D341Med (cell line): ENCODE measurements at regions not wholly inside any gene's neighbourhood (a gene's known extent, or its start where the extent isn't known, plus 50 kb on each side); places are given as distances from the start of the nearest gene placed in this dataset.

Source experiments
- DNase-seq: peaks from one replicate; pipeline ENCODE4 v3.0.0; 2012; ENCODE audit warnings: low spot score

DNA sequence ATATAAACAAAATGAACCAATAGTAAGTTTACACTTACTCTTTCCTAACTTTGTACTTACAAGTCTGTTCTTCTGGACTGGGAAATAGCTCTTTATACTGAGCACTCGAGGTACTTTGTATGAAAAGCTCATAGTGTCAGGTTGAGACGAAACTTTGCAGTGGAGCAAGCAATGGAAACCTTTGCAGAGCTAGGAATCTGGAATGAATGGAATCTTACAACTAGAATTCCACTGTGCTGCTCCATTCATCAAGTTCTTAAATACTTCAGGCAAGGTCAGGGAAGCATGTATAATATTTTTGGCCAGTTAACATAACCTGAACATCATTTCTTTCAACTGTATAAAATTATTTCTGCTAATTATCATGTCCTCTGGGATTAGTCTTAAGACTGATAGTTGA lies 1327.5 kb upstream of the FLRT2 start:
- no peak for DNase-seq

DNA sequence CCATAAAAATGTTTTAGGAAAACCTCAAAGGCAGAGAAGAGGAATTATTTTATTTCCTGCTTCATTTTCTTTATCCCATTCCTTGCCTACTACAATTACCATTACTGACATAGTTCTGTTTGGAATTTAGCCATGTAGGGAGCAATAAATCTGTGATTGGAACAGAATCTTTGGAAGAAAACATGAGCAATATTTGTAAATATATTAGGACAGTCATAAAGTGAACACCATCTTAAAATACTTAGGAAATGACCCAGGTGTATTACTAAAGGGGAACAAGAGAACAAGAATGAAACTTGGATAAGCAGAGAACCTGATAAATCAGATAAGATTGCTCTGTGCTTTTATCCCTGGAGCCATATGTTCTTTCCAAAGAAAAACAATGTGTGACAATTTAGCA lies 1326.0 kb upstream of the FLRT2 start:
- no peak for DNase-seq

DNA sequence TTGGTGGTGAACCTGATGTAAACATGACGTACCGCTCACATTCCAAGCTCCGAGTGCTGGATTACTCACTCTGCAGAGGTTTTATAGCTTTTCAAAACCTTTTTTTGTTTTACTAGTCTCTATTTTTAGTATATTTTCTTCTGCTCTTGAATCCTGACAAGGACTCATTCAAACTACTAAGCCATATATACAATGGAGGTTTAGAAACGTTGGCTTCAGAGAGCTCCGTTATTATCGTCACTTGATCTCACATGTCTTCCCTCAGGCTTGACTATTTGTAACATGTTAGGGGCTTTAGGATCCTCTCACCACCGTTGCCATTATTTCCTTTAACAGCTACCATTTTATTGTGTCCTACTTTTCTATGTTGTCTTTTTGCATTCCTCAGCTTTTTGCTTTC lies 1321.5 kb upstream of the FLRT2 start:
- DNase-seq: no peak

DNA sequence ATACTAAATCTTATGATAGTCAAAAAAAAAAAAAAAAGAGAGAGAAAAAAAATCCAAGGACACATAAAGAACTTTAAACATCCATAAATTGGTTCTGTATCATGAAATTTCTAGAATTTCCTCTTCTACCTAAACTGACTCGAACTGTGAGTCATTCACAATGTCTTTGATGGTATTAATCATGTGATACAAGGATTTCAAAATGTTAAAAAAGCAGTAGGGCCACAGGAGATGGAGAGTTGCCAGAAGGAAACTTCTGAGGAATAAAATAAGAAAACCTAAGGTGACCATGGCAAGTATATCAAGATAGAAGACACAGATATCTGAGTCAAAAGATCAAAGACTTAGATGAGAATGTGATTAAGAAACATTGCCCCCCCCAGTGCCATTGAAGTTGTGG lies 1320.9 kb upstream of the FLRT2 start:
- no peak for DNase-seq

DNA sequence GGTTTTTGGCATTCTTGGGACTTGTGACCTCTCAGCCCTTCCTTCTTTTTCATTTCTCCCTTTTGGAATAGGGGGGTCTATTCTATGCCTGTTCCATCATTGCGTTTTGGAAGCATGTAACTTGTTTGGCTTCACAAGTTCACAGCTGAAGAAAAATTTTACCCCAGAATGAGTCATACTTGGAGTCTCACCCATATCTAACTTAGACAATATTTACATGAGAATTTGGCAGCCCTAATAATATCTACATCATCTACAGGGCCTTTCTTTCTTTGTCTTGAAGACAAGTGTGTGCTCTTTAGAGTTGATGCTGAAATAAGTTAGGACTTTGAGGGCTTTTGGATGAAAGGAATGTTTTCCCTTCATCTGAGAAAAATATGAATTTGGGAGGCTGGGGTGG lies 1312.9 kb upstream of the FLRT2 start:
- DNase-seq: no peak

DNA sequence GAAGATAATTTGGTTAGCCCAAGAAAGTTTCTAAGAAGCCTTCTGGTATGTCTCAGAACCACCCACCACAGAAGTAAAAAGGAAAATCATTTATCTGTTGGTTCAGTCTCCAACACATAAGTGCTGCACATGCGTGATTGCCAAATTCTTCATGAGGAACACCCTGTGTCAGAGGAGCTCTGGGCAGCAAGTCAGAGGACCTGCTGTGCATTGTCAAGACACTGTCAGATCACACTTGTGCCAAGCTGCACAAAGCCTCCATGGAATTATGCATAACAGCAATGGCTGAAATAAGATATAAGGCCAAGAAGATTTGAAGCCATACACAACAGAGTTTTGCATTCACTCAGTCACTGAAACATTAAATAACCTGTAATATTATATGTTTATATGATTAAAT lies 1304.7 kb upstream of the FLRT2 start:
- no peak for DNase-seq

DNA sequence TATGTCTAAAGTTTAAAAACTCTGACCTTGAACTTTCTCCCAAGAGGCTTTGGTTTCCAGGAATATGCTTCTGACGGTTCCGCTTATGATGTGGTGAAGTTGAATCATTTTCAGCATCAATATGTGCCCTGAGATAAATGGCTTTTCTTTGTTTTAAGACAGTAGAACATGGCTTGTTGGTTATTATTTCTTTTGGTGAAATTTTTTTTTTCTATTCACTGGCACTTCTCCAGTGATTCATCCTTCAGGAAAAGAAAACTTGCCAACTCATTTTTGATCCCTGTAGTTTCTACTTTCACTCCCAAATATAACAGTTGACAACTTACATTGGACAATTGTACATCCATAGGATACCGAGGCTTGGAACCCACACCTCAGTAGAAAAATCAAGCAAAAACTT lies 1301.2 kb upstream of the FLRT2 start:
- DNase-seq: no peak

DNA sequence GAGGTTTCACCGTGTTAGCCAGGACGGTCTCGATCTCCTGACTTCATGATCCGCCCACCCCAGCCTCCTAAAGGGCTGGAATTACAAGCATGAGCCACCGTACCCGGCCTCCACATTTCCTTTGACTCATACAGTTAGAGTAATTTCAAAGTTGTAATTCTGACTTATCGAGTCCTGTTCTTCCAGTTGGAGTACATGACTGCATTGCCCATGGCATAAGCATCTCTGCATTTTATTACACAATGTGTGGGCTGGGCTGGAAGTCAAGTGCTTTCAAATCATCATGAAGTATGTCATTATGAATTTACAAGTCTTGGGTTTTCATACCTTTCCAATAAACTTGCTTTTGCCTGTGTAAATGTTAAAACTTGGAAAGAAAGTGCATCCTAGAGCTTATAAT lies 1295.7 kb upstream of the FLRT2 start:
- DNase-seq: no peak

DNA sequence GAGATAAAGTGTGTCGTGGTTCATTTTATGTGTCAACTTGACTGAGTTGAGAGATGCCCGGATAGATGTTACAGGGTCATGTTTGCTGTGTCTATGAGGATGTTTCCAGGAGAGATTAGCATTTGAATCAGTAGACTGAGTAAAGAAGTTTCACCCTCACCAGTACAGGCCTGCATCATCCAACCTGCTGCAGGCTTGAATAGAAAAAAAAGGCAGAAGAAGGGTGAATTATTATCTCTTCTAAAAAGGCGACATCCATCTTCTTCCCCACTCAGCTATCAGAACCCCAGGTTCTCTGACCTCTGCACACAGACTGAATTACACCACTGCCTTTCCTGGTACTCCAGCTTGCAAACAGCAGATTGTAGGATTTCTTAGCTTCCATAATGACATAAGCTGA lies 1293.7 kb upstream of the FLRT2 start:
- DNase-seq: no peak

DNA sequence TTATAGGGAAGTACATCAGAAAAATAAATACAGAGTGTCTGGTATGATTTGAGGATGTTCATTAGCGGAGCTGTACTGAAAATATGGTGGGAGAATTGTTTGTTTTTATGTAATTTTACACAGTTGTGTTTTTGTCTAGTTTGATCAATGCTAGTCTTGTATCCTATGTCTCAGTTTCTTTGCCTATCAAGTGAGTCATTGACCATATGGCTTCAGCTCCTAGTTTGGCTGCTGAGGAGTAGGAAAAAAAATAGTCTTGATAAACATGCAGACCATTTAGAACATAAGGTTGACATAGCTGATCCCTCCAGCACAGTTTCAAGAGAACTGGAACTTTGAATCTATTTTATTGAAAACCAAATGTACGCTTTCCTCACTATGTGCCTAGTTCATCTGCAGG lies 1292.1 kb upstream of the FLRT2 start:
- DNase-seq: no peak

DNA sequence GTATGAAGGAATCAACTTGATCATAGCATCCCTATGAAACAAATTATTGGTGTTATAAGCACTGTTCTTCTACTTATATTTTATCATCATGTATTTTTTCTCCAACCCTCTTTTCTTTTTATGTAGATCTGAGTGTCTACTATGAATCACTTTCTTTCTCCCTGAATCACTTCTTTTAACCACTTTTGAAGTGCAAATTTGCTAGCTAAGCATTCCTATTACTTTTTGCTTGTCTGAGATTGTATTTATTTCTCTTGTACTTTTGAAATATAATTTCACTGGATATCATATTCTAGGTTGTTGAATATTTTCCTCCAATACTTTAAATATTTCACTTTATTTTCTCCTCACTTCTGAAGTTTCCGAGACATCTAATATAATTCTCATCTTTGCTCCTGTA lies 1282.3 kb upstream of the FLRT2 start:
- no peak for DNase-seq

DNA sequence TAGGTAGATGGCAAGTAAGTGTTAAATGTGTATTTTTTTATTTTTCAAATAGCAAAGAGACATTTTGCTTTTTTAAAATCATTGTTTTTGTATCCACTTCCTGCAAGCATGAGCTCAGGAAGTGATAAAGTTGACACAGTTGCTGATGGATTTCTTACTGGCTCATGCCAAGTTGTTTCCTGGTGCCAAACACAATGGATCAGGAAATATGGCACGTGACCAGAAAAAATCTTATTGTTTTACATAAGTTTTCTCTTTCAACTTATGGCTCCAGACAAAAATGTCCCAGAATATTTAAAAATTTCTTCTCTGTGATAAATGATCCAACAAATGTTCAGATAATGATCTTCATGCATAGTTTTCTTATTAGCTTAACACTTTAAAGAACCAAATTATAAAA lies 1279.1 kb upstream of the FLRT2 start:
- no peak for DNase-seq

DNA sequence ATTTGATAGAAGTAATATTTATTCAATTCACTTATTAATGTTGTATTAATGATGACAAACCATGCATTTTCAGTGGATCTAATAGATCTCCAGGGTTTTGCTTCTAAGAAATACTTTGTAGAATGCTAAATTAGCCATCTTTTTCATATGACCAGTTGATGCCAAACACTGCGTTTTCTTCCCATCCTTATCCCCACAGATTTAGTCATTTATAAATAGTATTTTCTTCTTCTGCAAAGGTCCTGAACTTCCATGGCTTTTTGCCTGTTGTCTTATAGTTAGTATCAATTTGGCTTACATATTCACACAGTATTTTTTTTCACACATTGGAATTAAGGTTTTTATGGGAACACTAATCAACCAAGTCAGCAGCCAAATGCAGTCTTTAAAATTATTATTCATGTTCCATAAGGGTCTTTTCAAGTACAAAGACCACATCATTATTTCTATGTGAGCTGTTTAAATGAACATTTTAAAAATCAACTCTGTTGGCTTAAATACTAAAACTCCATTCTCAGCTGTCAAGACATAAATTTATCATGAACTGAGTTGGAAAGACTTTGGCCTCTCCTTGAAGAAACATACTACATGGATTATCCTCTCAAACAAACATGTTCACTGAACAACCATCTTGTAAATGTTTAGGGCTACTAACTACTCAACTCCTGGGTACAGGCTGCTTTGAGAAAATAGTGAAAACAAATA lies 1278.4 kb upstream of the FLRT2 start:
- no peak for DNase-seq

DNA sequence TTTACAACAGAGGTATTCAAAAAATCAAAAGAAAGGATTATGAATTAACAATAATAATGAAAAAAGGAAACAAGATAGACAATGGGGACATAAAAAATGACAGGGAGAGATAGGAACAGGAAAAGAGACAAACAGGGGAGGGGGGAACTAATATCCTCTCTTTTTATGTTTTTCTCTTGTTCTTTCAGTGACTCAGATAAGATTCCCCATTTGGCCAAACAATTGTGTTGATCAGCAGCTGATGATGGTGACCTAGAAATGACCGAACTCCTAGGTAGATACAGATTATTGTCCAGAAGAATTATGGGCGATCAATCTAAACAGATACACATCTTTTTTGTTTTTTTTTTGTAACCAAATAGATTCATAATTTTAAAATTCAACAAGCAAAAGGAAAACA lies 1277.2 kb upstream of the FLRT2 start:
- no peak for DNase-seq

DNA sequence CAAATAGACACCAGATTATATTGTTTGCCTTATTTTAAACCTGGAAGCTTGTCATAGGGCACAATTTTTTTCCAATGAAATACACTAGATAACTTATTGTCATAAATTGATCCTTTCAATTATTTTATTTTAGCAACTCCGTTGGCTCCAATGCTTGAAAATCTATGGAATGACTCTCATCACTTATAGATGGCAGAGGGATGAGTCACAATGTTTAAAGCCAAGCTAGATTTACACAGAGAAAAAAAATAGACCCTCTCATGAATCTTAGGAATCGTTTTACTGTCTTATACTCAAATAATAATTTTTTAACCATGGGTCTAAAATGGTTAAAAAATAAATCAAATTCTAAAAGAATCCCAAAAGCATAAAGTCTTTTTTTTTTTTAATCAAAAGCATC lies 1276.6 kb upstream of the FLRT2 start:
- no peak for DNase-seq

DNA sequence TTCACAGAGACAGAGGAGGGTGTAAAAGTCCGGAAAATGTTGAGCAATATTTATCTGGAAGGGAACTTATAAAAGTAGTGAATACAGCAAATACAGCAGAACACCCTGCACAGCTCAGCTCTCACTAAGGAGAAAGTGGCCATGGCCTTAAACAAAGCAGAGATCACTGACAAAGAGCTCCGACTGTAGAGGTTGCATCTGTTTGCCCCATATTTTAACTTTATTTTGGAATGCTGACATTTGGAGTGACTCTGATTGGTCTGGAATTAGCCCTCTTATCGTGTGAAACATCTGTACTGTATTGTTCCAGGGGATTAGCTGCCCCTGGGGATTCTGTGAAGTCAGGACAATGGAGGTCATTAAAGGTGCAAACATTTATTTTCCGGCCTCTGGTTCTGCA lies 1275.7 kb upstream of the FLRT2 start:
- peak; percentile 57 for DNase-seq

DNA sequence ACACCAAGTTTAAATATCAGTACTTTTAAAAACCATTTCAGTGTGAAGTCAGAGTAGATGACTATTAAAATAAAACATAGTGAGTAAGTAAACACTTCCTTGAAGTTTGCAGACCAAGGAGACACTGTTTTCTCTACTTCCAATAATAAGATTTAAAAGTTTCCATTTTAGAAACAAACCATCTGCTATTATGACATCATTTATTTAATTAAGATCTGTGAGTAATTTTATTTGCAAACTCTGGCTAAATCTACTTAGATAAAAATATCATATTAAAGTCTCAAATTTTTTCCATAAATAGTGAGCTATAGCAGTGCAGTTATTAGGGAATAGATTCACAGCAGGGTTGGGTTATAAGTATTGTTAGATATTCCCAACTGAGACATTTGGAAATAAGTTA lies 1267.0 kb upstream of the FLRT2 start:
- DNase-seq: no peak

DNA sequence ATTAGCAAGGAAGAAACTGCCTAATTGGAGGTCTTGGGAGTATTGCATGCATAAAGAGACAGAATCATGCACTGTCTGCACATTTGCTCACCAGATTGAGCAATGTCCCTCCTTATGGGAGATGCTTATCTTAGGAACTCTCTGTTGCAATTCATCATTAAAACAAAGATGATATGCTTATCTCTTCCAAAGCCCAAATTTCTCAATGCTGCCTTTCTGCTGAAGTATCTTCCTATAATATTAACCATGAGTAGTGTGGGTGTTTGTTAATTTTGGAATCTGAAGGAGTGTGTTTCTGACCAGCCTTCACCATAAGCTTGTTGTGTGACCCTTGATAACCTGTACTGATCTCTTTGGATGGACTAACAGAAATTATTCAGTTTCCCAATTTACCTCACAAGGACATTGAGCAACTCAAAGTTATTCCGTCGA lies 1257.6 kb upstream of the FLRT2 start:
- DNase-seq: no peak

DNA sequence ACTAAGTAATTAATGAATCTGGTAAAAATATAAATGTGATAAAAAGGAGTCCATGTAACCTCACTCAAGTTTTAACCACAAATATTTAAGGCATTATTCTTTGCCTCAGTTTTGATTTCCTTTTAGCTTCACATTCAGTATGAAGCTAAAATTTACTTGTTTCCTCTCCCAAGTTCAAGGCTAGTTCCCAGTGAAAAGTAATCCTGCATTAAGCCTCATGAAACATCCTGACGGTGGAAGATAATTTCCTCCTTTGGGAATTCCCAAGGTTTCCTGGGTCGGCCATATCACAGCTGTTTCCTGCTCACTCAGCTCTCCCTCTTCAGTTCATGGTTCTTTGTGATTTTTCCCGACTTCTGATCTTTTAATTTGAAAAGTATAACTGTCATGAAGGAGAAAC lies 1256.8 kb upstream of the FLRT2 start:
- DNase-seq: peak; percentile 58

DNA sequence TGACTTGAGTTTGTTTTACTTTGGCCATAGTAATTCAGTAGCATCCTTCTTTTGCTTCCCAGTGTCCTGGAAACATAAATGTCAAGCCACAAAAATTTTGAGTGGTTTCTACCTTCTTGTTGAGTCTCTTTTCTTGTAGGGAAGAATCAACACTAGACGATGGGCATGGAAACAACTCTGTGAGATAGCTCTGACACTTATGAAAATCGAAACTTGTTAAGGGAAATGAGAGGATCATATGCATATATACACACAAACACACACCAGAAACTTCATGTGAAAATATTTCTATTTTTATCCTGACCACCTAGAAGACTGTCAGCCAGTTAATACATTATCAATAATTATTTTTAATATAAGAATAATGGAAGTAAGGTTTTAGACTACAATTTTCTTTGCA lies 1247.3 kb upstream of the FLRT2 start:
- no peak for DNase-seq

DNA sequence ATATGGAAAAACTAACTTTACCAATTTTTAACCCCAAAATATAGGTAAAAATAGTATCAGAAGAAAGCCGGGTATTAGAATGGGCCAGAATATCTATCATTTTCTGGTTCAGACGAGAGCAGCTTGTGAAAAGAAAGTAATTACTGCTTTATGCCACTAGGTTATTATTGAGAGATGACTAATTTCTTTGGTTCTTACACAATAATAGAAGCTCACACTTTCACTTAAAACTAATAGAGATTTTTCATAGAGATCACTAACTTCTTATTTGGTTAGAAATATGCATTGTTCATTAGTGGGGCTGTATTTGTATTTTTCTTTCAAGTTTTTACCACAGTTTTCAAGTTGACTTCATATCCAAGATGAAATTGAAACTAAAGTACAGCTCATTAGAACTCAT lies 1241.2 kb upstream of the FLRT2 start:
- no peak for DNase-seq

DNA sequence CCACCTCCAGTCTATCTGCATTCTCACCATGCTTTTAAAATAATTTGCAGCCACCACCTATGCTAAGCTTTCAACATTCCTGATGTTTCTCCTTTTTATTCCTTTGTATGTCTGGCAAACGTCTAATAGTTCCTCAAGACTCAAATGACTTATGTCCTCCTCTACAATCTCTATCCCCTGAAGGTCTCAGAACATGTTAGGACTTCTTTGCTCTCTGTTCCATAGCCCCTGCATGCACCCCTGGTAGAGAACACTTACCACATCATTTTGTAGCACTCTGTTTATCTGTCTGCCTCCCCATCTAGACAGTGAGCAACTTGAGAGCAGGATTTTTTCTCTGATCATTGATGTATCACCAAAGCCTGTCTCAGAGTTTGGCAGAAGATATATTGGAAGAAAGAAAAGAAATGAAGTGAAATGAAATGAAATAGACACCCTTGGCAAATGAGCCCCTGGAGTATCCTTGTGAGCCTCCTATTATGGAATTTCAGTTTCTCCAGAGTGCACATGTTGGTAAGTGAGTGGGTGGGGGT lies 1231.2 kb upstream of the FLRT2 start:
- DNase-seq: no peak

DNA sequence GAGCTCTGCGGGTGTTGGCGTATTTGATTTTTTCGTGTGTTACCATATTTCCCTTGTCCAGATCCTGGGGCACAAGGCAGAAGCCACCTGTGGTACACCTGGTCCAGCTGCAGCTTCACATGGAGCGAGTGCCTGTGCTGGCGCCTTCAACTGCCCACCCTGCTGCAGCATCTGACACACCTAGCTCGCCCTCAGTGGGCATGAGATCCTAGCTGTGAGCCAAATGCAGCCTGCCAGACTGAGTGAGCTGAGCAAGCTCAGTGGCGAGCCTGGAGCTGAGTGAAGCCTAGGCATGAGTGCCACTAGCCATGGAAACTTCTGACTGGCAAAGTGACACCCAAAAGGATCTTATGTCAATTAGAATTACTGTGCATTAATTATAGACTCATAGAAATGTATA lies 1226.8 kb upstream of the FLRT2 start:
- no peak for DNase-seq

DNA sequence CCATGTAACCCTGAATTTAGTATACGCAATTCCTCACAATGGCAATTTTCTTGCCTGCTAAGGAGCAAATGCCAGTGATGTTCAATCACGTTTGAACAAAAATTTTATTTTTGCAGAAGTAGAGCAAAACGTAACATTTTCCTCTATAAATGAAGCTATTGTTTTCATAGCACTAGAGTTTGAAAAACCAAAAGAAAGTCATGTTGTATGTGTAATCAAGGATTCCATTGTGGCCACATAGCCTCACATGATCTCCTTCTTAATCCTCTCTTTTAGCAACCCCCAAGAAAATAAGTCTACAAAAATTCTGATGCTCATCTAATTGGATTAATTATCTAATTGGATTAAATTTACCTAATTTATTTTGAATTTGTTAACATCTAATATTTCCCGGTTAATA lies 1217.4 kb upstream of the FLRT2 start:
- no peak for DNase-seq

DNA sequence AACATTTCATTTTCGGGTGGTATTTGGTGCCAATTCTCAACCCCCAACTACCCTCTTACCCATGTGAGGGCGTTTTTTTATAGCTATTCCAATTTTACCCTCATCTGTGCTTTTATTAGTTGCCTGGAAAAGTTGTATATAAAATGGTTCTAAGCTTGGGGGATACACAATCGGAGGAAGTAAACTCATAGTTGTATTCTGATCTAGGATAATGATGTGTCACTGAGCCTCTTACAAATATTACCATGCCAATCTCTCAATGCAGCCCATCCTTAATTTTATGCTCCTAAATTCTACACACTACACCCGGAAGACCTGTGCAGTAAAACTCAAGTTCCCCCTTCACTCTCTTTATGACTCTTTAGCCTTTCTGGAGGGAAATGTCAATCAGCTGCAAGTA lies 1206.5 kb upstream of the FLRT2 start:
- no peak for DNase-seq
